ENCODE measurements at regions not wholly inside any gene's neighbourhood (a gene's known extent, or its start where the extent isn't known, plus 50 kb on each side); places are given as distances from the start of the nearest gene placed in this dataset.
"Not testable (repeated sequence)": the region's sequence is repeated elsewhere in the genome, so short reads cannot be mapped to it uniquely, and the experiment has no call there.

DNA sequence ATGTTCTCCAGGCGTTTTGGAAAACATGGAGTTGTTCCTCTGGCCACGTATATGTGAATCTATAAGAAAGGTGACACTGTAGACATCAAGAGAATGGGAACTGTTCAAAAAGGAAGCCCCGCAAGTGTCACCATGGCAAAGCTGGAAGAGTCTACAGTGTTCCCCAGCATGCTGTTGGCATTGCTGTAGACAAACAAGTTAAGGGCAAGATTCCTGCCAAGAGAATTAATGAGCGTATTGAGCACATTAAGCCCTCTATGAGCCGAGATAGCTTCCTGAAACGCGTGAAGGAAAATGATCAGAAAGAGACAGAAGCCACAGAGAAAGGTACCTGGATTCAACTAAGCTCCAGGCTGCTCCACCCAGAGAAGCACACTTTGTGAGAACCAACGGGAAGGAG is 92.5 kb upstream of the EIF5 start:
- H3K4me3 ChIP-seq (replicated peaks; ENCODE audit: low read depth, low read length), result no peak overlapping the region
- TF ChIP-seq, protein P1, sequence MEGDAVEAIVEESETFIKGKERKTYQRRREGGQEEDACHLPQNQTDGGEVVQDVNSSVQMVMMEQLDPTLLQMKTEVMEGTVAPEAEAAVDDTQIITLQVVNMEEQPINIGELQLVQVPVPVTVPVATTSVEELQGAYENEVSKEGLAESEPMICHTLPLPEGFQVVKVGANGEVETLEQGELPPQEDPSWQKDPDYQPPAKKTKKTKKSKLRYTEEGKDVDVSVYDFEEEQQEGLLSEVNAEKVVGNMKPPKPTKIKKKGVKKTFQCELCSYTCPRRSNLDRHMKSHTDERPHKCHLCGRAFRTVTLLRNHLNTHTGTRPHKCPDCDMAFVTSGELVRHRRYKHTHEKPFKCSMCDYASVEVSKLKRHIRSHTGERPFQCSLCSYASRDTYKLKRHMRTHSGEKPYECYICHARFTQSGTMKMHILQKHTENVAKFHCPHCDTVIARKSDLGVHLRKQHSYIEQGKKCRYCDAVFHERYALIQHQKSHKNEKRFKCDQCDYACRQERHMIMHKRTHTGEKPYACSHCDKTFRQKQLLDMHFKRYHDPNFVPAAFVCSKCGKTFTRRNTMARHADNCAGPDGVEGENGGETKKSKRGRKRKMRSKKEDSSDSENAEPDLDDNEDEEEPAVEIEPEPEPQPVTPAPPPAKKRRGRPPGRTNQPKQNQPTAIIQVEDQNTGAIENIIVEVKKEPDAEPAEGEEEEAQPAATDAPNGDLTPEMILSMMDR (IDR thresholded peaks at IDR 0.05; ENCODE audit: low read depth, low read length, missing control alignments), result no peak
- DNase-seq (ENCODE audit: extremely low read depth, low read depth), result no peak

DNA sequence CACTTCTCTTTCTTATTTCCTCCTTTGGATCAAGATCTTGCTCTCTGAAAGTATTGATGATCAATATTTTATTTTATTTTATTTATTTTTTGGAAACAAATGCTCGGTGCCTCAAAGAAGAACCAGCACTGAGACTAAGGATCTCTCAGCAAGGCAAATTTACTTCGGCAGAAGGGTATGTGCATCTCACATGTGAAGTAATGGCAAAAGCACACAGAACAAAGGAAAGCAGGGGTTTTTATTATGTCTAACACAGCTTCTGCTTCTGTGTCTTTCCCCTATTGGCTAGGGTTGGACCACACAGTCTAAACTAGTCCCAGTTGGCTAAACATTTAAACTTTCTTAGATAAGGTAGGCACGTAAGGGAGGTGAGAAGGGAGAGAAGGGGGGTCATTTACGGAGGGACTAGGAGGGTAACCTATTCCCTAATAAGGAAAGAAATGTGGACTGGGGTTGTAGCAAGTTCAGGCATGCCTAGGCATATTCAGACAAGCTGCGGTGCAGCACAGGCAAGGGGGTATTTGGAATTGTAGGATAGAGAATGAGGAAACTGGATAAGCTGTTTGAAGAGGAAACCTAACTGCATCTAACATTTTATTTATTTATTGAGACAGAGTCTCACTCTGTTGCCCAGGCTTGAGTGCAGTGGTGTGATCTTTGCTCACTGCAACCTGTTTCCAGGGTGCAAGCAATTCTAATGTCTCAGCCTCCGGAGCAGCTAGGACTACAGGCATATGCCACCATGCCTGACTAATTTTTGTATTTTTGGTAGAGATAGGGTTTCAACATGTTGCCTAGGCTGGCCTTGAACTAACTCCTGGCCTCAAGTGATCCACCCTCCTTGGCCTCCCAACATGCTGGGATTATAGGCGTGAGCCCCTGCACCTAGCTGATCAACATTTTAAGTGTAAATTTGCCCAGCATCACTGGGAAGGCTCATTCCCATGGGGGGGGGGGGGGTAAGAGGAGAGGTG is 90.0 kb upstream of the EIF5 start:
- TF ChIP-seq, protein P1 (IDR thresholded peaks at IDR 0.05; ENCODE audit: low read depth, low read length, missing control alignments), result no peak
- H3K4me3 ChIP-seq (replicated peaks; ENCODE audit: low read depth, low read length), result no peak overlapping the region
- DNase-seq (ENCODE audit: extremely low read depth, low read depth), result peak; percentile 38

DNA sequence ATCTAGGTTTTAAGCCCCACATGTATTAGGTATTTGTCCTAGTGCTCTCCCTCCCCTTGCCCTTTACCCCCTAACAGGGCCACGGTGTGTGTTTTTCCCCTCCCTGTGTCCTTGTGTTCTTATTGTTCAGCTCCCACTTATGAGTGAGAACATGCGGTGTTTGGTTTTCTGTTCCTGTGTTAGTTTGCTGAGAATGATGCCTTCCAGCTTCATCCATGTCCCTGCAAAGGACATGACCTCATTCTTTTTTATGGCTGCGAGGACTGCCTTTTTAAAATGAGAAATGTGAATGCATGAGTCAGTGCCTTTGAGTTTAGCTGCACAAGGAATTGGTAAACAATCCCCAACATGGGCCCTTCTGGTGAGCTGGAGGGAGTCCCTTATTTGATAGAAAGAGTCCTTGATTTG is 88.4 kb upstream of the EIF5 start:
- peak; percentile 48 for DNase-seq (ENCODE audit: extremely low read depth, low read depth)
- not testable (repeated sequence) for H3K4me3 ChIP-seq (replicated peaks; ENCODE audit: low read depth, low read length)

DNA sequence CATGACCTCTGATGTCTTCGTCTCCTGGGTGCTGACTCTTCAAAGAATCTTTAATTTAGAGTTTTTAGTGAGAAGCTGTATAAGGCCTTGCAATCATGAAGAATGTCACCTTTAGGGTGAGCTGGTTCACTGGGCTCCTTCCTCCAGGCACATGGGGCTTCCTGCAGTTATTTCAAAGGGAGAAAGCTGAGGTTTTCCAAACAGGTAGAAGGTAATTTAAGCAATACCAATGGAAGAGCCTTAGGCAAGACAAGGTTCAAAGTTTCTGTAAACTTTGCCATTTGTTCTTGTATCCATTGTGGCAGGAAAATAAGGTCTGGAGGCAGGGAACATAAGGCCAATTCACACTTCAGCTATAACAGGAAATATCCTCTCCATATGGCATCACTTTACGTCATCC is 88.0 kb upstream of the EIF5 start:
- H3K4me3 ChIP-seq (replicated peaks; ENCODE audit: low read depth, low read length), result no peak overlapping the region
- DNase-seq (ENCODE audit: extremely low read depth, low read depth), result no peak
- TF ChIP-seq, protein P1 (IDR thresholded peaks at IDR 0.05; ENCODE audit: low read depth, low read length, missing control alignments), result no peak

DNA sequence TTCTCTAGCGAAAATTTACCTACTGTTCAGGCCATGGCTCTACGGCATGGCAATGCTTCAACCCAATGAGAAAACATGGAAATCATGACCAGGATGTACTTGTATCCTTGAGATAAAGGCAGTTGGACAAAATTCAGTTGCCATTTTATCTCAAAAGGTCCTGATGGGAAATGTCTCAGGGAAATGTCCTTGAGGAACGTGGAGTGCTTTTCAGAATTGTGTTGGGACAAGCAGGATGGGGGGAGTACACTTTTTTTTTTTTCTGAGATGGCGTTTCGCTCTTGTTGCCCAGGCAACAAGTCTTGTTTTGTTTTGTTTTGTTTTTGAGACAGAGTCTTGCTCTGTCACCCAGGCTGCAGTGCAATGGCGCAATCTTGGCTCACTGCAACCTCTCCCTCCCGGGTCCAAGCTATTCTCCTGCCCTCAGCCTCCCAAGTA is 86.8 kb upstream of the EIF5 start:
- TF ChIP-seq, protein P1 (IDR thresholded peaks at IDR 0.05; ENCODE audit: low read depth, low read length, missing control alignments), result no peak
- no peak overlapping the region for H3K4me3 ChIP-seq (replicated peaks; ENCODE audit: low read depth, low read length)
- DNase-seq (ENCODE audit: extremely low read depth, low read depth), result no peak

DNA sequence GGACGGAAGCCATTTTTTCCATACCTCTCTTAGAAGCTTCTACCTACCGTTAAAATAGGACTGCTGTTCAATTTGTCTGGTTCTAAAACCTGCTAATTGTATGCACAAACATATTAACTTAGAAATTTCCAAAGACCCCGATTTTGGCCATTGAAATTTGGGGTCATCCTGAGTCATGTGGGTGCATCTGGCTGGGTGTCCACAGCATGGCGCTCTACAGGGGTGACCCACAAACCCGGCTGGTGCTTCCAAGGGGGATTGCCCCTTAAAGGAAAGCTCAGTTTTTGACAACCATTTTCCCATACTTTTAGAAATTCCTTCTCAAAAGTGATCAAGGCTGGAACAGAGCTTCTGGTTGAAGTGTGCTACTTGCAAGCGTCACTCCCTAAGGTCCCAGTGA is 83.9 kb upstream of the EIF5 start:
- TF ChIP-seq, protein P1 (IDR thresholded peaks at IDR 0.05; ENCODE audit: low read depth, low read length, missing control alignments), result no peak
- no peak overlapping the region for H3K4me3 ChIP-seq (replicated peaks; ENCODE audit: low read depth, low read length)
- DNase-seq (ENCODE audit: extremely low read depth, low read depth), result no peak

DNA sequence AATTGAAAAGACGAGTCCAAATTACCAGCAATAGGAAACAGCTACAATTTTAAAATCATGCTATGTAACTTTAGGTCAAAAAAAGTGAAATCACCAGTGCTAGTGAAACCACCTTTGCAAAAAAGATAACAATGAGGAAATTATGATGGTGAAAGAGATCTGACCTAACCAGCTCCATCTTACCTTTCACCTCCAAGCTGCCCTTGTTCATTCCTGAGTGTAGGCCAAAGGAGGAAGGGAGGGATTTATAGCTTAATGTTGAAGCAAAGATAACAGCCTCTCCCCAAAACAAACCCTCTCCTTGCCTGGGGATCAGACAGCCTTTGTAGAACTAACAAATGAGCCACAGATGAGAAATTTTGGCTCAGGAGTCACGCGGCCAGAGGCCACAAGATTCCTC is 83.2 kb upstream of the EIF5 start:
- no peak overlapping the region for H3K4me3 ChIP-seq (replicated peaks; ENCODE audit: low read depth, low read length)
- DNase-seq (ENCODE audit: extremely low read depth, low read depth), result no peak
- TF ChIP-seq, protein P1 (IDR thresholded peaks at IDR 0.05; ENCODE audit: low read depth, low read length, missing control alignments), result no peak

Measured in HFF-Myc (cell line).